Mesendoderm (in vitro differentiated cells): ENCODE measurements at regions not wholly inside any gene's neighbourhood (a gene's known extent, or its start where the extent isn't known, plus 50 kb on each side); places are given as distances from the start of the nearest gene placed in this dataset.

Experiments used
- DNase-seq: peaks from one replicate; pipeline ENCODE4 v3.0.0; 2013
- H2AK5ac ChIP-seq: 2 replicates; pipeline ENCODE4 v1.6.1; 2013; ENCODE audit warnings: low read length, inconsistent platforms
- H2BK120ac ChIP-seq: 2 replicates; pipeline ENCODE4 v1.6.1; 2013; ENCODE audit warnings: low read depth, mild to moderate bottlenecking, low read length, moderate library complexity, mixed read lengths
- H2BK15ac ChIP-seq: replicated peaks from 2 replicates; pipeline ENCODE4 v1.6.1; 2013; ENCODE audit warnings: low read depth, mild to moderate bottlenecking, moderate library complexity
- H2BK5ac ChIP-seq: 2 replicates; pipeline ENCODE4 v1.6.1; 2013; ENCODE audit warnings: low read length, inconsistent platforms
- H3K18ac ChIP-seq: 2 replicates; pipeline ENCODE4 v1.6.1; 2013; ENCODE audit warnings: mild to moderate bottlenecking, low read length, mixed read lengths
- H3K23ac ChIP-seq: one replicate; pipeline ENCODE4 v1.6.1; 2013; ENCODE audit warnings: low read length
- H3K27ac ChIP-seq: 2 replicates; pipeline ENCODE4 v1.5.1; 2013; ENCODE audit warnings: low read depth, mild to moderate bottlenecking, inconsistent platforms, low read length, moderate library complexity
- H3K27me3 ChIP-seq: 2 replicates; pipeline ENCODE4 v1.6.1; 2013; ENCODE audit warnings: low read length, control low read depth, mild to moderate bottlenecking, inconsistent platforms; ENCODE audit not compliant: insufficient read depth, poor library complexity
- H3K36me3 ChIP-seq: 2 replicates; pipeline ENCODE4 v1.6.1; 2013; ENCODE audit warnings: low read length, inconsistent platforms; ENCODE audit not compliant: control insufficient read depth, insufficient read depth
- H3K4ac ChIP-seq: one replicate; pipeline ENCODE4 v1.6.1; 2013; ENCODE audit warnings: low read depth, mild to moderate bottlenecking, low read length, moderate library complexity
- H3K4me1 ChIP-seq: 2 replicates; pipeline ENCODE4 v1.6.1; 2013; ENCODE audit warnings: low read depth, low read length, inconsistent platforms; ENCODE audit not compliant: control insufficient read depth
- H3K4me2 ChIP-seq: 2 replicates; pipeline ENCODE4 v1.6.1; 2013; ENCODE audit warnings: low read length
- H3K4me3 ChIP-seq: 2 replicates; pipeline ENCODE4 v1.5.1; 2013; ENCODE audit warnings: mild to moderate bottlenecking, low read length
- H3K56ac ChIP-seq: one replicate; pipeline ENCODE4 v1.6.1; 2013; ENCODE audit warnings: low read length
- H3K79me1 ChIP-seq: 2 replicates; pipeline ENCODE4 v1.6.1; 2013; ENCODE audit warnings: low read length, inconsistent platforms
- H3K79me2 ChIP-seq: 2 replicates; pipeline ENCODE4 v1.6.1; 2013; ENCODE audit warnings: mild to moderate bottlenecking, low read length; ENCODE audit not compliant: control insufficient read depth, insufficient read depth
- H3K9ac ChIP-seq: 2 replicates; pipeline ENCODE4 v1.6.1; 2013; ENCODE audit warnings: low read length, inconsistent platforms
- H4K5ac ChIP-seq: one replicate; pipeline ENCODE4 v1.6.1; 2013; ENCODE audit warnings: low read length
- H4K8ac ChIP-seq: one replicate; pipeline ENCODE4 v1.6.1; 2013; ENCODE audit warnings: low read depth, mild to moderate bottlenecking, control low read depth, low read length, moderate library complexity
- WGBS: extraction: QIAGEN DNeasy Blood & Tissue Kit; methylation state at CpG from one replicate; pipeline ENCODE4 v1.1.7; 2013; ENCODE audit warnings: low lambda C conversion rate, missing lambda C conversion rate; ENCODE audit not compliant: insufficient coverage; ENCODE audit errors: extremely low coverage; 5-methylcytosine and 5-hydroxymethylcytosine counted together

DNA sequence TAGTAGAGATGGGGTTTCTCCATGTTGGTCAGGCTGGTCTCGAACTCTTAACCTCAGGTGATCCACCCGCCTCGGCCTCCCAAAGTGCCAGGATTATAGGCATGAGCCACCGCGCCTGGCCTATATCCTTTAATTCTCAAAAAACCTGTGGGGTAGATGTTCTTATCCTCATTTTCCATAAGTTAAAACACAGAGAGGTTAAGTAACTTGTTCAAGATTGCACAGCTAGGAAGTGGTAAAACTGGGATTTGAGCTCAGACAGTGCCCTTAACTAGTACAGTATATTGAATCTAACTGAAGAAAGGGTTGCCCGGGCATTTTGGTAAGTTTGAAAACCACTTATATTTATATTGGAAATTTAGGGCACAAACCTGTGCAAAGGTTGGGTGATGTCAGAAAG lies 116.0 kb downstream of the GLUD2 start:
- Histone ChIP-seq H3K4me1 (peaks cover 2% of the 10 kb centered on the region), H3K79me1 (no peaks in the 10 kb centered on the region), H4K8ac (no peak overlapping the region), H2BK120ac (no peak overlapping the region), H3K36me3 (no peaks in the 10 kb centered on the region), H3K4me2 (no peak overlapping the region), H2AK5ac (no peak overlapping the region), H3K4ac (no peak overlapping the region), H3K4me3 (no peak overlapping the region), H3K23ac (no peak overlapping the region), H2BK15ac (no peak overlapping the region), H4K5ac (no peak overlapping the region), H3K27me3 (no peaks in the 10 kb centered on the region), H3K18ac (no peak overlapping the region), H3K27ac (no peak overlapping the region), H2BK5ac (no peak overlapping the region), H3K79me2 (no peaks in the 10 kb centered on the region), H3K56ac (no peak overlapping the region), H3K9ac (no peak overlapping the region)
- no CpG with 5 or more reads among the region's 6 CpGs for WGBS
- DNase-seq, result no peak

DNA sequence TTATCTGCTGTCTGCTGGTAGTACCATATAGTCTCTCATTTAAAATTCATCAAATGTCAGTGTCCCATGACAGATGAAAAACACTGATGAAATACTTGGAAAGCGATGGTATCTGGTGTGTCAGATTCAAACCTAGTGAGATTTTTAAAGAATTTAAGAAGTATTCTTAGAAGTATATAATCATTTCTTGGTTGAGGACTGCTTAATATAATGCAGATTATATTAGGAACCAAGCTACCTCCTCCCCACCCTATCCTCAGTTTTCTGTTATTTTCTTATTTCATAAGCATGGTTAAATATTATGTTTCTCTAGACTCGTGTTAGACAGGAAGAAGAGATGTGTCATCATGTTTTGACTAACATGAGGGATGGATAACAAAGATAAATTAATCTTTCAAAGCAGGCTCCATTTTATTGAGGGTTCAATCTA lies 118.5 kb downstream of the GLUD2 start:
- Histone ChIP-seq H3K9ac (no peak overlapping the region), H2BK5ac (no peak overlapping the region), H3K27ac (no peak overlapping the region), H4K5ac (no peak overlapping the region), H3K4ac (no peak overlapping the region), H2AK5ac (no peak overlapping the region), H3K27me3 (no peaks in the 10 kb centered on the region), H3K4me1 (peaks cover 2% of the 10 kb centered on the region), H2BK120ac (no peak overlapping the region), H3K56ac (no peak overlapping the region), H3K36me3 (no peaks in the 10 kb centered on the region), H3K23ac (no peak overlapping the region), H3K18ac (no peak overlapping the region), H4K8ac (no peak overlapping the region), H3K4me3 (no peak overlapping the region), H2BK15ac (no peak overlapping the region), H3K4me2 (no peak overlapping the region), H3K79me1 (no peaks in the 10 kb centered on the region), H3K79me2 (no peaks in the 10 kb centered on the region)
- DNase-seq, result no peak
- no CpG with 5 or more reads among the region's 2 CpGs for WGBS

DNA sequence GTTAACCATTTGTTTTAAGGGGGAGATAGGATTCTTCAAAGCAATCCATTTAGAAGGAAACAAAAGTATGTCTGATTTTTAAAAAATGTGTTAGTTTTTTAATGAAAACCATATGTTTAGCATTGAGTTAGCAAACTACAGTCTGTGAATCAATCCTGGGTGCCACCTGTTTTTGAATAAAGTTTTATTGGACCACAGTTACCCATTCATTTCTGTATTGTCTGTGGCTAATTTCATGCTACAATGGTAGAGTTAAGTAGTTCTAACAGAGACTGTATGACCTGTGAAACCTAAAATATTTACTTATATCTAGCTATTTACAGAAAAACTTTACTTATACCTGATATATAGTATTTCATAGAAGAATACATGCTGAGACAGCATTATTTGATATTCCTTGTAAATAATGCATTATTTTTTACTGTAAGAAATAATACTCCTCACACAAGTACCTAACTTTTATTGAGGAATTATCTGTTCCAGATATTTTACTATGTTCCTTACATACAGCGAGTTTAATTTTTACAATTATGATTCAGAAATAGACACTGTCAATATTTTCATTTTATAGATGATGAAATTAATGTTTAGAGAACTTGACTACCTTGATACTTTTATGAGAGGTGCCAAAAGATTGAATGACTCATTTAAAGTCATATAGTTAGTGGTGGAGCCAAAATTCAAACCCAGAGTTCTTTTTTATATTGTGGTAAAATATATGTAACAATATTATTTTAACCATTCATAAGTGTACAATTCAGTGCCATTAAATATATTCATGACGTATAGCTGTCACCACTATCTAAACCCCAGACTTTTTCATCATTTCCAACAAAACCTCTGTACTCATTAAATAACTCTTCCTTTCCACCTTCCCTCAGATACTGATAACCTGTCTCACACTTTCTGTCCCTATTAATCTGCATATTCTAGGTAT lies 122.0 kb downstream of the GLUD2 start:
- Histone ChIP-seq H3K4me1 (no peaks in the 10 kb centered on the region), H3K18ac (no peak overlapping the region), H3K27me3 (no peaks in the 10 kb centered on the region), H2BK5ac (no peak overlapping the region), H3K79me2 (no peaks in the 10 kb centered on the region), H2BK120ac (no peak overlapping the region), H4K5ac (no peak overlapping the region), H2AK5ac (no peak overlapping the region), H3K79me1 (no peaks in the 10 kb centered on the region), H3K4ac (no peak overlapping the region), H3K9ac (no peak overlapping the region), H3K23ac (no peak overlapping the region), H3K4me3 (no peak overlapping the region), H4K8ac (no peak overlapping the region), H3K36me3 (no peaks in the 10 kb centered on the region), H3K4me2 (no peak overlapping the region), H3K27ac (no peak overlapping the region), H3K56ac (no peak overlapping the region), H2BK15ac (no peak overlapping the region)
- DNase-seq, result no peak
- WGBS, result no CpG with 5 or more reads among the region's 2 CpGs

DNA sequence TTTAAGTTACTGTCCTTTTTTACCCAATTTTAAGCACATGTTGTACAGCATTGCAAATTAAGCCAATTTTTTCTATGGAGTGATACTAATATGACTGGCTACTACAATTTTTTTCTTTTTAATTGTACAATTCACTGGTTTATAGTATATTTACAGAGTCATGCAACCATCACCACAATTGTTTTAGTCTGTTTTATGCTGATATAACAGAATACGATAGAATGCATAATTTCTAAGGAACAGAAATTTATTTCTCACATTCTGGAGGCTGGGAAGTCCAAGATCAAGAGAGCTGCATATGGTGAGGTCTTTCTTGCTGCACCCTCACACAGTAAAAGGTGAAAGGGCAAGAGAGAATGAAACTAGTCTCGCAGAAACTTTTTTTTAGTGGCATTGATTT lies 125.3 kb downstream of the GLUD2 start:
- DNase-seq, result no peak
- Histone ChIP-seq H2BK5ac (no peak overlapping the region), H3K9ac (no peak overlapping the region), H3K4me2 (no peak overlapping the region), H3K4me3 (no peak overlapping the region), H3K4me1 (no peaks in the 10 kb centered on the region), H4K8ac (no peak overlapping the region), H3K23ac (no peak overlapping the region), H4K5ac (no peak overlapping the region), H2BK15ac (no peak overlapping the region), H3K56ac (no peak overlapping the region), H3K18ac (no peak overlapping the region), H2BK120ac (no peak overlapping the region), H3K79me2 (no peaks in the 10 kb centered on the region), H3K79me1 (no peaks in the 10 kb centered on the region), H3K36me3 (no peaks in the 10 kb centered on the region), H3K4ac (no peak overlapping the region), H2AK5ac (no peak overlapping the region), H3K27me3 (no peaks in the 10 kb centered on the region), H3K27ac (no peak overlapping the region)
- no CpG with 5 or more reads among the region's 2 CpGs for WGBS

DNA sequence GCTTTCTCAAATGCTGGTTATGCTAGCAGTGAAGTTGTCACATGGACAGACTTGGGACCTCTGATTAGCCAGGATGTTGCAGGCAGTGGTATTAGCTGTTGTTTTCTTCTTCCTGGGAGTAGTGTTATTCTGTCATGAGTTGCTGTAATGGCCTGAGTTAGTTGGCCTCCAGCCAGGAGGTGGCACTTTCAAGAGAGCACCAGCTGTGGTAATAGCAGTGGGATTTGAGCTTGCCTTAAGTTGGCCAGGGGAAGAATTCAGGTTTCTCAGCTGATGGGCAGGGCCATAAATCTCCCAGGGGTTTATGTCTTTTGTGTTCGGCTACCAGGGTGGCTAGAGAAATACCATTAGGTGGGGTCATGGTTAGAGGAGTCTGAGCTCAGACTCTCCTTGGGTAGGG lies 132.6 kb downstream of the GLUD2 start:
- H3K9ac ChIP-seq, result no peak overlapping the region
- H2BK120ac ChIP-seq, result no peak overlapping the region
- H3K79me1 ChIP-seq, result no peaks in the 10 kb centered on the region
- H4K8ac ChIP-seq, result no peak overlapping the region
- H3K36me3 ChIP-seq, result no peaks in the 10 kb centered on the region
- H3K4ac ChIP-seq, result no peak overlapping the region
- no peak overlapping the region for H2BK5ac ChIP-seq
- no peak overlapping the region for H2AK5ac ChIP-seq
- H3K4me1 ChIP-seq, result no peaks in the 10 kb centered on the region
- WGBS, result no CpG with 5 or more reads among the region's 1 CpG
- H4K5ac ChIP-seq, result no peak overlapping the region
- no peak overlapping the region for H2BK15ac ChIP-seq
- H3K23ac ChIP-seq, result no peak overlapping the region
- no peak overlapping the region for H3K4me3 ChIP-seq
- no peak overlapping the region for H3K4me2 ChIP-seq
- H3K56ac ChIP-seq, result no peak overlapping the region
- no peak overlapping the region for H3K18ac ChIP-seq
- no peak overlapping the region for H3K27ac ChIP-seq
- DNase-seq, result no peak
- H3K79me2 ChIP-seq, result no peaks in the 10 kb centered on the region
- H3K27me3 ChIP-seq, result no peaks in the 10 kb centered on the region

DNA sequence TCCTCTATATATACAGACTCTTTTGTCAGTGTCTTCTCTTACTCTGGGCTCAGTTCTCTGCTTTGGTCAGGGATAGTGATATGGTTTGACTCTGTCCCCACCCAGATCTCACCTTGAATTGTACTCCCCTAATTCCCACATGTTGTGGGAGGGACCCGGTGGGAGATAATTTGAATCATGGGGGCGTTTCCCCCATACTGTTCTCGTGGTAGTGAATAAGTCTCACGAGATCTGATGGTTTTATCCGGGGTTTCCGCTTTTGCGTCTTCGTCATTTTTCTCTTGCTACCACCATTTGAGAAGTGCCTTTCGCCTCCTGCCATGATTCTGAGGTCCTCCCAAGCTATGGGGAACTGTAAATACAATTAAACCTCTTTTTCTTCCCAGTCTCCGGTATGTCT lies 144.4 kb downstream of the GLUD2 start:
- Histone ChIP-seq H2BK5ac (no peak overlapping the region), H3K4ac (no peak overlapping the region), H3K27ac (no peak overlapping the region), H3K18ac (no peak overlapping the region), H3K4me3 (no peak overlapping the region), H3K36me3 (no peaks in the 10 kb centered on the region), H3K9ac (no peak overlapping the region), H4K8ac (no peak overlapping the region), H3K27me3 (no peaks in the 10 kb centered on the region), H3K56ac (no peak overlapping the region), H2AK5ac (no peak overlapping the region), H3K79me1 (no peaks in the 10 kb centered on the region), H2BK120ac (no peak overlapping the region), H3K79me2 (no peaks in the 10 kb centered on the region), H4K5ac (no peak overlapping the region), H3K4me2 (no peak overlapping the region), H3K4me1 (no peaks in the 10 kb centered on the region), H2BK15ac (no peak overlapping the region), H3K23ac (no peak overlapping the region)
- no peak for DNase-seq
- no CpG with 5 or more reads among the region's 10 CpGs for WGBS
